ENCODE measurements at regions not wholly inside any gene's neighbourhood (a gene's known extent, or its start where the extent isn't known, plus 50 kb on each side); places are given as distances from the start of the nearest gene placed in this dataset.
"Not testable (repeated sequence)": the region's sequence is repeated elsewhere in the genome, so short reads cannot be mapped to it uniquely, and the experiment has no call there.

GRCh38 chr9:34862836-34863235 lies 95.2 kb upstream of the PHF24 start:
- FAIRE-seq (no peak), DNase-seq (ENCODE audit: insufficient read length) (no peak)
- TF ChIP-seq POLR2AphosphoS5 (IDR thresholded peaks at IDR 0.05; ENCODE audit: low read depth, low read length), result no peak
- TF ChIP-seq POLR2A (IDR thresholded peaks at IDR 0.05; ENCODE audit: low read depth, low read length), result no peak
- TF ChIP-seq TAF1 (IDR thresholded peaks at IDR 0.05; ENCODE audit: borderline replicate concordance, low read depth, low read length), result no peak

- TF ChIP-seq POLR2A (IDR thresholded peaks at IDR 0.05; ENCODE audit: low read depth, low read length) (no peak), POLR2AphosphoS5 (IDR thresholded peaks at IDR 0.05; ENCODE audit: low read depth, low read length) (no peak), TAF1 (IDR thresholded peaks at IDR 0.05; ENCODE audit: borderline replicate concordance, low read depth, low read length) (no peak)
- DNase-seq (ENCODE audit: insufficient read length), result no peak
- FAIRE-seq, result no peak
These were observed 96.0 kb upstream of the PHF24 start for GRCh38 chr9:34862043-34862442.

- not testable (repeated sequence) for FAIRE-seq; DNase-seq (ENCODE audit: insufficient read length)
These were observed 103.1 kb upstream of the PHF24 start for GRCh38 chr9:34855016-34855415.

- DNase-seq (ENCODE audit: insufficient read length) (no peak), FAIRE-seq (no peak)
- TF ChIP-seq TAF1 (IDR thresholded peaks at IDR 0.05; ENCODE audit: borderline replicate concordance, low read depth, low read length) (no peak), POLR2AphosphoS5 (IDR thresholded peaks at IDR 0.05; ENCODE audit: low read depth, low read length) (no peak), POLR2A (IDR thresholded peaks at IDR 0.05; ENCODE audit: low read depth, low read length) (no peak)
These were observed 120.1 kb upstream of the CCL21 start for GRCh38 chr9:34830068-34830467.

- no peak for DNase-seq (ENCODE audit: insufficient read length)
- TF ChIP-seq POLR2A (IDR thresholded peaks at IDR 0.05; ENCODE audit: low read depth, low read length), result no peak
- no peak for TF ChIP-seq TAF1 (IDR thresholded peaks at IDR 0.05; ENCODE audit: borderline replicate concordance, low read depth, low read length)
- TF ChIP-seq POLR2AphosphoS5 (IDR thresholded peaks at IDR 0.05; ENCODE audit: low read depth, low read length), result no peak
- FAIRE-seq, result no peak
These were observed 117.1 kb upstream of the CCL21 start for GRCh38 chr9:34826999-34827538.

- TF ChIP-seq POLR2AphosphoS5 (IDR thresholded peaks at IDR 0.05; ENCODE audit: low read depth, low read length), result no peak
- no peak for TF ChIP-seq POLR2A (IDR thresholded peaks at IDR 0.05; ENCODE audit: low read depth, low read length)
- TF ChIP-seq TAF1 (IDR thresholded peaks at IDR 0.05; ENCODE audit: borderline replicate concordance, low read depth, low read length), result no peak
- FAIRE-seq, result no peak
- no peak for DNase-seq (ENCODE audit: insufficient read length)
These were observed 115.8 kb upstream of the CCL21 start for GRCh38 chr9:34825775-34826174.

- DNase-seq (ENCODE audit: insufficient read length) (no peak), FAIRE-seq (no peak)
- TF ChIP-seq POLR2AphosphoS5 (IDR thresholded peaks at IDR 0.05; ENCODE audit: low read depth, low read length) (no peak), TAF1 (IDR thresholded peaks at IDR 0.05; ENCODE audit: borderline replicate concordance, low read depth, low read length) (no peak)
These were observed 113.8 kb upstream of the CCL21 start for GRCh38 chr9:34823778-34824177.

- FAIRE-seq, result no peak
- TF ChIP-seq POLR2A (IDR thresholded peaks at IDR 0.05; ENCODE audit: low read depth, low read length) (no peak), TAF1 (IDR thresholded peaks at IDR 0.05; ENCODE audit: borderline replicate concordance, low read depth, low read length) (no peak), POLR2AphosphoS5 (IDR thresholded peaks at IDR 0.05; ENCODE audit: low read depth, low read length) (no peak)
- DNase-seq (ENCODE audit: insufficient read length), result no peak
These were observed 100.2 kb upstream of the CCL21 start for GRCh38 chr9:34810187-34810524.

- no peak for TF ChIP-seq TAF1 (IDR thresholded peaks at IDR 0.05; ENCODE audit: borderline replicate concordance, low read depth, low read length)
- TF ChIP-seq POLR2A (IDR thresholded peaks at IDR 0.05; ENCODE audit: low read depth, low read length), result no peak
- no peak for DNase-seq (ENCODE audit: insufficient read length)
- FAIRE-seq, result no peak
These were observed 99.7 kb upstream of the CCL21 start for GRCh38 chr9:34809504-34810186.

GRCh38 chr9:34802916-34803315 lies 93.0 kb upstream of the CCL21 start:
- TF ChIP-seq POLR2A (IDR thresholded peaks at IDR 0.05; ENCODE audit: low read depth, low read length) (no peak), TAF1 (IDR thresholded peaks at IDR 0.05; ENCODE audit: borderline replicate concordance, low read depth, low read length) (no peak), POLR2AphosphoS5 (IDR thresholded peaks at IDR 0.05; ENCODE audit: low read depth, low read length) (no peak)
- no peak for DNase-seq (ENCODE audit: insufficient read length)
- no peak for FAIRE-seq

GRCh38 chr9:34797367-34797766 lies 87.4 kb upstream of the CCL21 start:
- FAIRE-seq (no peak), DNase-seq (ENCODE audit: insufficient read length) (no peak)
- TF ChIP-seq POLR2A (IDR thresholded peaks at IDR 0.05; ENCODE audit: low read depth, low read length) (no peak), POLR2AphosphoS5 (IDR thresholded peaks at IDR 0.05; ENCODE audit: low read depth, low read length) (no peak), TAF1 (IDR thresholded peaks at IDR 0.05; ENCODE audit: borderline replicate concordance, low read depth, low read length) (no peak)

- DNase-seq (ENCODE audit: insufficient read length) (no peak), FAIRE-seq (no peak)
- no peak for TF ChIP-seq POLR2AphosphoS5 (IDR thresholded peaks at IDR 0.05; ENCODE audit: low read depth, low read length)
- TF ChIP-seq POLR2A (IDR thresholded peaks at IDR 0.05; ENCODE audit: low read depth, low read length), result no peak
- TF ChIP-seq TAF1 (IDR thresholded peaks at IDR 0.05; ENCODE audit: borderline replicate concordance, low read depth, low read length), result no peak
These were observed 87.0 kb upstream of the CCL21 start for GRCh38 chr9:34796924-34797323.

GRCh38 chr9:34793428-34793827 lies 83.5 kb upstream of the CCL21 start:
- DNase-seq (ENCODE audit: insufficient read length) (no peak), FAIRE-seq (no peak)
- TF ChIP-seq POLR2AphosphoS5 (IDR thresholded peaks at IDR 0.05; ENCODE audit: low read depth, low read length) (no peak), POLR2A (IDR thresholded peaks at IDR 0.05; ENCODE audit: low read depth, low read length) (no peak), TAF1 (IDR thresholded peaks at IDR 0.05; ENCODE audit: borderline replicate concordance, low read depth, low read length) (no peak)

All from GM12892 (cell line).